ENCODE measurements at regions not wholly inside any gene's neighbourhood (a gene's known extent, or its start where the extent isn't known, plus 50 kb on each side); places are given as distances from the start of the nearest gene placed in this dataset.

GRCh38 chr1:232227306-232227705 is 402.6 kb downstream of the SIPA1L2 start:
- no peak for ATAC-seq

GRCh38 chr1:232226197-232226712 is 403.7 kb downstream of the SIPA1L2 start:
- ATAC-seq: no peak

DNA sequence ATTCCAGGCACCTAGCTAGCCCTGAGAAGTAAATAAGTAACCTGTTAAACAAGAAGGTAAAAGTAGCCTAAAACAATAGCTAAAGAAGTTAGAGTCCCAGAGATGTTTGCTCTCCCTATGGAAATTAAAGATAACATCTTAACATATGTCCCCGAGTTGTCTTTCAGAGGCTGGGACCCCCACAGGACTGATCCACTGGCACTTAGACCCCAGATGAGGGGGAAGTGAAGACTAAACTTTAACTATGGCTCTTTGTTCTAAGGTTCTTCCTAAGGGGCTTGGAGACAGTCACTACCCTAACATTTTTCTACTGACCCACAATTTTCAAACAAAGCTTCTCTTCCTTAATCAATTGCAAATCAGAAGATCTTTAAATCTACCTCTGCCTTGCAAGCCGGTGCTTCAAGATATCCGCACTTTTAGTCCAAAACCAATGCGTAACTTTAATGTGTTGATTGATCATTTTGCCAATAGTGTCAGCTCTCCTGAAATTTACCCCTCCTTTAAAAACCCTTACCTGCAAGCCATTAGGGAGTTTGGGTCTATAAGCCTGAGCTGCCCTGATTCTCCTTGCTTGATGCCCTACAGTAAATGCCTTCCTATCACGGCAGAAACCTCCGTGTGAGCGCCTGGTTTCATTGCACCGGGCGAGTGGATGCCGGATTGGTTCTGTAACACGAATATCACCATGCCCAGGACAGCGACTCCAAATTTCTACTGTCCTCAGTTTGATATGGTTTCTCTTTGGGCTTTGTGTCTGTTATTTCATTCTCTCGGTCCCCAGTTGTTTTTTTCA is 404.4 kb downstream of the SIPA1L2 start:
- no peak for ATAC-seq

DNA sequence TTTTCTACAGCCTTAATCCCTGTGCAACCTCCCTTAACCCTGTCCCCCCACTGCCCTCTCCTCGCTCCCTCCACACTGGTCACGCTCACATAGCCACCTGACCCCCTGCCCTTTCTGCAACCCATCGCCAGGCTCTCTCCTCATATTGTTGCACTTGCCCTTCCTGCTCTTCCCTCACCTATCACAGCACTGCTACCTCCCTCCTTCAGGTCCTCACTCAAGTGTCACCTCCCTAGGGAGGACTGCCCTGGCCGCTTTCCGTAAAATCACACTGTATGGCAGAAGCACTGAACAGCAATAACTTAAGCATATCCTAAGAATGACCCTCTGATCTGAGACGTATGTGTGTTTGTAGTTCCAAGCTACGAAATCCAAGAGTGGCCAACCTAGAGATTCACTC is 406.0 kb downstream of the SIPA1L2 start:
- ATAC-seq: no peak

- ATAC-seq: no peak
These were observed 406.7 kb downstream of the SIPA1L2 start for GRCh38 chr1:232223183-232223708.

DNA sequence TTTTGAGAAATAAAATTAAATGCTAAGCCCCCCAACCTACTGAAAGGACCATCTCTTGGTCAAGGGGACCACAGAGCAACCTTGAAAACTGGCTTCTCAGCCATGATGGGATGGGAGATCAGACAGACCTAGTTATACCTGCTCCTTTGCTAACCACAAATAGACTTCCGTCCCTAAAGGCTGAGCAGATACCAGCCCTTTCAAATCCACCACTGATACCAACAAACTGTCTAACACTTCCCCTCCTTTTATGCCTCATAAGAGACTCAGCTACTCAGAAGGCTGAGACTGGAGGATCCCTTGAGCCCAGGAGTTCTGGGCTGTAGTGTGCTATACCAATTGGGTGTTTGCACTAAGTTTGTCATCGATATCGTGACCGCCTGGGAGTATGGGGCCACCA is 407.3 kb downstream of the SIPA1L2 start:
- no peak for ATAC-seq

DNA sequence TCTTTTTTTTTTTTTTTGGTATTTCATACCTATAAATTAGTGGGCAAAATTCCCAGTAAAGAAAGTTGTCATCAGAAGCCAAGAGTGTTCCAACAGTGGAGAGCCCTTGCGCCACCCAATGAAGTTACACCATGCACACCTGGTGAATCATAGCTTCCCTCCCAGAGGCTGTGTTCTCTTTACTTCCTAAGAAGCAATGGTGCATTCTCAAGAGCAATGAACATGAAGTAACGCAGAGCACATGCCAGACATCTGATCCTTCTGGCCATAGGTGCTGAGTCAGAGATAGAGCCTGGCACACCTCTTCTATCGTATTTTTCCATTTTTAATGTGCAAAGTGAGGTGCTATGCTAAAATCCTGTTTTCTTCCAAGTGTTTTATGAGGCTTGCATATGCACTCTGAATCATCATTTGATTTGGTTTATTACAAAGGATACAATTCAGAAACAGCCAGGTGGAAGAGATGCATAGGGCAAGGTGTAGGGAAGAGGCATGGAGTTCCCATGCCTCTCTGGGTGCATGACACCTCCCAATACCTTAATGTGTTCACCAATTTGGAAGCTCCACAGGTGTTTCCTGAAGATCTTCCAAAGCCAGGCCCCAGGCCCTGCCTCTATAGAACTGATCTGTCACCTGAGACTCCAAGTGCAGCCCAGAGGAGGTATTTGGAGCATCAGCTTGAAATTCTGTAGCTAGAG is 408.0 kb downstream of the SIPA1L2 start:
- no peak for ATAC-seq

- ATAC-seq: no peak
These were observed 410.7 kb downstream of the SIPA1L2 start for GRCh38 chr1:232218955-232219865.

DNA sequence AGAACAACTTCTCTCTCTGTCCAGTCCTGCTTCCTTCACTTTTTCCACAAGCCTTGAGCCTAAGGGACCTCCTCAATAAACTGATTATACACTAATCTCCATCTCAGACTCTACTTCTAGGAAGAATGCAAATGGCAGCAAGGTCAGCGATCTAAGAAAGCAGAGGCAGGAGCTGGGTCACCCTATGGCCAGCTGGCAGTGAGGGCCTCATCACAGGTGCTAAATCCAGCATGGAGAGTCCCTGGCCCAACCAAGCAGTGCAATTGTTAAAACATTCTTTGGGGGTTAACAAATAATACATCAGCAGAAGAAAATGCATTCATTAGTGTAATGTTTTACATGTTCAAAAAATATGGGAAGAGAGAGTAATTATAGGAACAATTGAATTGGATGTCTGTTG is 416.0 kb downstream of the SIPA1L2 start:
- no peak for ATAC-seq

- no peak for ATAC-seq
These were observed 417.7 kb downstream of the SIPA1L2 start for GRCh38 chr1:232212253-232212652.

DNA sequence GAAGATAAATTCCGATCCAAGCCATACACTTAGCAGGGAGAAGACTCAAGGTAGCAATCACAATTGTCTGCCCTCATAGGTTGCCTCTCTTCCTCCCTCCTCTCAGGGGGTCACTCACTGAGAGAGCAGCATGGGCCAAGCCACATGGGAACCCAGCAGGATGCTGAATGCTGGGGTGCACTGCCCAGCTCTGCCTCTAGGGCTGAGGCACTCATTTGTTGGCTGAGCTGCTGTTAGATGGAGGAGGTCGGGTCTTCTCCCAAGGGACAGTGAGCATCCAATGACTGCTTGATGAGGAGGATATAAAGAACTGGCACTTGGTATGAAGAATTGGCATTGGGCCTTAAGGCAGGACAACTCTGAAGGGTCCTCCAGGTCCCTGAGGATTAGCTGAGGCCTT is 418.8 kb downstream of the SIPA1L2 start:
- ATAC-seq: peak in 1 of 2 donors; percentile 24

- no peak for ATAC-seq
These were observed 420.6 kb downstream of the SIPA1L2 start for GRCh38 chr1:232209357-232209756.

DNA sequence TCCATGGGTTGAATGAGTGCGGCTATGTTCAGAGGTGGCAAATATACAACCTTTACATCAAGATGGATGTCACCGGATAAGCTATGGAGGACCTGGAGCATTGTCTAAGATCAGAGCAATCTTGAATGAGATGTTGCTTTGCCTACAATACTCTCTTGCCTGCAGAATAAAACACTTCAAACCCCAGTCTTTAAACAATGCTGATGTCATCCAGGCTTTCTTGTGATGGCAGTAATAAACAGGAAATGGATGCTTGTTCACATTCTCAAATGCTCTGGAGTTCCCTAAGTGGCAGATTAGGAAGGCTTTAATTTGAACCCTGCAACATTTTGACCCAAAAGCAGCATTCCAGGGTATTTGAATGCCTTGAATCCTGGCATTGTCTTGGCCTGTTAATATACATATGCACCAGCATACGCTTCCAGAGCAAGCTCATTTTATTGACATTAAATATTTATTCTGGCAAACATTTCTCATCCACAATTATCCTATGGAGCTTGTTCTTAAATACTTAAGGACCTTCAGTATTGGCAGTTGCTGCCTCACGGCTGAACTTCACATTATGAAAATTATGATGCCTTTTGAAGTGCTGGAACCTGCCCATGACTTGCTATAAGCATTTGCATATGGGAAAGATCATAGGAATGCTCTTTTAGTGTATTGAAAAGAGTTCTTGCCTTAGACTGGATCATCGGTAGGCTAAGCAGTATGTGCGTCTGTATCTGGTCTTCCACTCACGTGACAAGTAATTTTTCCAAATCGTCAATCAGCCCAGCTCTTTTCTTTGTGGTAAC is 422.7 kb downstream of the SIPA1L2 start:
- ATAC-seq: no peak

DNA sequence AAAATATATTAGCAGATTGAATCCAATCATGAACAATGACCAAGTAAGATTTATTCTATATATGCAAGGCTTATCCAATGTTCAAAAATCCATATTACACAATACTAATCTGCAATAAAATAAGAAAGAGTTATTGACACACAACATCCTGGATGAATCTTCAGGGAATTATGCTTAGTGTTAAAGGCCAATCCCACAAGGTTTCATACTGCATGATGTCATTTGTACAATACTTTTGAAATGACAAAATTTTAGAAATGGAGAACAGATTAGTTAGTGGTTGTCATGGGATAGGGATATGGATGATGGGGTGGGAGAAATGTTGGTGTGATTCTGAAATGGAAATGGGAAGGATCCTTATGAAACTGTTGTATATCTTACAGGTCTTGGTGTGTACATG is 425.7 kb downstream of the SIPA1L2 start:
- no peak for ATAC-seq

GRCh38 chr1:232201024-232201423 is 428.9 kb downstream of the SIPA1L2 start:
- no peak for ATAC-seq

- ATAC-seq: no peak
These were observed 433.9 kb downstream of the SIPA1L2 start for GRCh38 chr1:232196042-232196441.

GRCh38 chr1:232194424-232194823 is 435.5 kb downstream of the SIPA1L2 start:
- ATAC-seq: no peak

DNA sequence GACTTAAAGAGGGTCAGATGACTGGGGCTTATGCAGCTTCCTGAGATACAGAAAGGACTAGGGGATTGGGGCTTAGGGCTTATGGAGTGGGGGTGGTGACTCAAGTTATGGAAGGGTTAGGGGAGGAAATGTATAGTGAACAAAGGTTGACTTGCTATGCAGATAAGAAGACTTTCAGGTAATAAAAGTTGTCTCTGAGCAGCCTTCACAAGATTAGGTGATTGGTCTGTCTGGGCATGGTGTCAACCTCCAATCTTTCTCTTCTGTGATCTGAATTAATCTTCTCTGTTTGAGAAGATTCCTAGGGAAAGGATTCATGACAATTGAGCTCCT is 436.5 kb downstream of the SIPA1L2 start:
- no peak for ATAC-seq

GRCh38 chr1:232192781-232193450 is 437.0 kb downstream of the SIPA1L2 start:
- no peak for ATAC-seq

DNA sequence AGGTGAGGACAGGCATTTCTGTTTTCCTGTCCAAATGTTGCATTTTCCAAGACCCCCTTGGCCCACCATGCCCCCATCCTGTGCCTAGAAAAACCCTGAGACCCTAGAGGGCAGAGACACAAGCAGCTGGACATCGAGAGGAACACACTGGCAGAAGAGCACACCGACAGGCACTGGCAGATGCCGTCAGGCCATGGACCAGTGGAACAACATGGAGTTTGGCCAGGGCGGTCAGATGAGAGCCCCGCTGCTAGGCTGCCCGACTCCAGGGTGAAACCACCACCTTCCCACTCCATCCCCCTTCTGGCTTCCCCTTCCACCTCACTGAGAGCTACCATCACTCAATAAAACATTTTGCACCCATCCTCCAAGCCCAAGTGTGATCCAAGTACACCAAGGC is 438.4 kb downstream of the SIPA1L2 start:
- ATAC-seq: no peak

DNA sequence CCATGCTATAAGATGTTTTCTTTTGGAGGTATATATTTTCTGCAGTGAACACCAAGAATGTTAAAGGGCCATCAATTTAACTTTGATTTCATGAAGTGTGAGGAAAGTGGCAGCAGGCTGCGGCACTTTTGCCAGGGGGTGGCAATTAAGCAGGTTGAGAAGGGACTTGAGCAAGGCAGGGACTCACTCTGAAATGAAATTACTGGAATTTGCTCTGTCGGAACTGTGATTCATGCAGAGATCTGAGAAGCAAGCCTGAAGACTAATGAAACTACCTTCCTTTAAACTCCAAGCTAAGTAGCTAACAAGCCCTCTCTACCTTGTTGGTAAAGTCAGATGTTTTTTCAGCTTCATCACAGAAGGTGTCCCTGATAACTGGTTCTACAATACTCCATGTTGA is 441.6 kb downstream of the SIPA1L2 start:
- no peak for ATAC-seq

DNA sequence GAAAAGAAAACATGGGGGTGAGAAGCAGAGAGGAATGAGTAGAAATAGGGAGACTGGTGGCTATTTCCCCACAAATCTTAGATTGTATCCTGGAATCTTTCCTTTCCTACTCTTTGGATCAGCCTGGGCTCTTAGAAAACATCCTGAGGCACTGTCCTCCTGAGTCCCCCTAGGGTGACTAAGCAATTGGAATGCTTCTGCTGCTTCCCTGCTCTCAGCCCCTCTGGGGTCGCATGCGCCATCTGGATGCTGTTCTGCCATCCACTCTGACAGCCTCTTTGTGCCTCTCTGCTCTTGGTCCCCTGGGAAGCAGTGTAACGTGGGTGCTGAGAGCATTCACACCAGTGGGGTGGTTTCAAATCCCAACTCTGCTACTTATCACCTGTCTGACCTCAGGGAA is 443.0 kb downstream of the SIPA1L2 start:
- no peak for ATAC-seq

Measured in activated CD4-positive, CD25-positive, alpha-beta regulatory T cell treated with anti-CD3 and anti-CD28 coated beads, Interleukin-2, amount 50 U/mL, for 24 hours (primary cell).